H9 (cell line): ENCODE measurements at regions not wholly inside any gene's neighbourhood (a gene's known extent, or its start where the extent isn't known, plus 50 kb on each side); places are given as distances from the start of the nearest gene placed in this dataset.

ENCODE experiments used
- DNase-seq: peaks from one replicate; pipeline ENCODE4 v3.0.0-alpha.2; 2017
- H2AFZ ChIP-seq: one replicate; pipeline ENCODE4 v1.6.1; 2013; ENCODE audit warnings: mild to moderate bottlenecking, low read length, control low read depth, moderate library complexity
- H2AK5ac ChIP-seq: 2 replicates; pipeline ENCODE4 v1.6.1; 2013; ENCODE audit warnings: low read length, control low read depth, mixed read lengths; ENCODE audit not compliant: insufficient read length
- H2BK120ac ChIP-seq: one replicate; pipeline ENCODE4 v1.6.1; 2013; ENCODE audit warnings: low read depth, mild to moderate bottlenecking, low read length, control low read depth, inconsistent platforms; ENCODE audit not compliant: poor library complexity, severe bottlenecking
- H2BK12ac ChIP-seq: 2 replicates; pipeline ENCODE4 v1.6.1; 2013; ENCODE audit warnings: low read length, control low read depth, mixed read lengths, low read depth; ENCODE audit not compliant: insufficient read length
- H2BK15ac ChIP-seq: 2 replicates; pipeline ENCODE4 v1.6.1; 2013; ENCODE audit warnings: low read depth, low read length, control low read depth
- H2BK20ac ChIP-seq: one replicate; pipeline ENCODE4 v1.6.1; 2013; ENCODE audit warnings: low read depth, mild to moderate bottlenecking, low read length, control low read depth, inconsistent platforms; ENCODE audit not compliant: poor library complexity, severe bottlenecking
- H2BK5ac ChIP-seq: 2 replicates; pipeline ENCODE4 v1.6.1; 2013; ENCODE audit warnings: low read length, control low read depth, mixed read lengths; ENCODE audit not compliant: insufficient read length
- H3K14ac ChIP-seq: 2 replicates; pipeline ENCODE4 v1.6.1; 2013; ENCODE audit warnings: low read length, control low read depth; ENCODE audit not compliant: insufficient read depth
- H3K18ac ChIP-seq: 2 replicates; pipeline ENCODE4 v1.6.1; 2013; ENCODE audit warnings: low read depth, mild to moderate bottlenecking, mixed read lengths, low read length, control low read depth; ENCODE audit not compliant: insufficient read length
- H3K23ac ChIP-seq: 2 replicates; pipeline ENCODE4 v1.6.1; 2013; ENCODE audit warnings: low read length, control low read depth, mixed read lengths, low read depth; ENCODE audit not compliant: insufficient read length
- H3K23me2 ChIP-seq: 2 replicates; pipeline ENCODE4 v1.6.1; 2013; ENCODE audit warnings: low read depth, mild to moderate bottlenecking, mixed read lengths, low read length, control low read depth; ENCODE audit not compliant: insufficient read length, poor library complexity, severe bottlenecking
- H3K27ac ChIP-seq: 2 replicates; pipeline ENCODE4 v1.5.1; 2013; ENCODE audit warnings: low read length, control low read depth, mixed read lengths, low read depth; ENCODE audit not compliant: insufficient read length
- H3K27me3 ChIP-seq: 2 replicates; pipeline ENCODE4 v1.6.1; 2013; ENCODE audit warnings: low read length, control low read depth, inconsistent platforms; ENCODE audit not compliant: insufficient read depth
- H3K4ac ChIP-seq: 2 replicates; pipeline ENCODE4 v1.6.1; 2013; ENCODE audit warnings: low read depth, mild to moderate bottlenecking, control low read depth, inconsistent platforms, low read length, moderate library complexity
- H3K4me1 ChIP-seq: 2 replicates; pipeline ENCODE4 v1.6.1; 2013; ENCODE audit warnings: low read length, control low read depth, inconsistent platforms; ENCODE audit not compliant: insufficient read depth
- H3K4me2 ChIP-seq: 2 replicates; pipeline ENCODE4 v1.6.1; 2013; ENCODE audit warnings: low read length, control low read depth, mixed read lengths; ENCODE audit not compliant: insufficient read length, insufficient read depth
- H3K56ac ChIP-seq: 2 replicates; pipeline ENCODE4 v1.6.1; 2013; ENCODE audit warnings: low read depth, mild to moderate bottlenecking, mixed read lengths, low read length, control low read depth; ENCODE audit not compliant: insufficient read length
- H3K79me1 ChIP-seq: 2 replicates; pipeline ENCODE4 v1.6.1; 2013; ENCODE audit warnings: low read depth, mild to moderate bottlenecking, moderate library complexity, low read length, control low read depth, inconsistent platforms; ENCODE audit not compliant: insufficient read depth, poor library complexity, severe bottlenecking
- H3K79me2 ChIP-seq: 2 replicates; pipeline ENCODE4 v1.6.1; 2013; ENCODE audit warnings: low read length, control low read depth, inconsistent platforms; ENCODE audit not compliant: insufficient read depth
- H3K9ac ChIP-seq: 2 replicates; pipeline ENCODE4 v1.6.1; 2013; ENCODE audit warnings: low read length, control low read depth, mixed read lengths; ENCODE audit not compliant: insufficient read length; ENCODE audit errors: extremely low read depth
- H3K9me3 ChIP-seq: one replicate; pipeline ENCODE4 v1.6.1; 2013; ENCODE audit warnings: low read depth, low read length, inconsistent platforms; ENCODE audit not compliant: control insufficient read depth
- H3T11ph ChIP-seq: one replicate; pipeline ENCODE4 v1.6.1; 2013; ENCODE audit warnings: mild to moderate bottlenecking, low read length, control low read depth, inconsistent platforms
- H4K20me1 ChIP-seq: one replicate; pipeline ENCODE4 v1.6.1; 2013; ENCODE audit not compliant: control insufficient read depth, insufficient read length, insufficient read depth
- H4K5ac ChIP-seq: 2 replicates; pipeline ENCODE4 v1.6.1; 2013; ENCODE audit warnings: low read depth, mild to moderate bottlenecking, mixed read lengths, low read length, control low read depth; ENCODE audit not compliant: insufficient read length
- H4K8ac ChIP-seq: replicated peaks from 2 replicates; pipeline ENCODE4 v1.6.1; 2013; ENCODE audit warnings: low read length, control low read depth, mixed read lengths, low read depth; ENCODE audit not compliant: insufficient read length
- H4K91ac ChIP-seq: 2 replicates; pipeline ENCODE4 v1.6.1; 2013; ENCODE audit warnings: low read depth, mild to moderate bottlenecking, moderate library complexity, mixed read lengths, low read length, control low read depth; ENCODE audit not compliant: insufficient read length
- H3K27ac Mint-ChIP-seq, 3 experiments: 2 replicates in 2 of 3; 3 replicates in 1 of 3; pipeline ENCODE4 v1.8.0; 2020 to 2021; ENCODE audit warnings: mixed read lengths in 3 of 3, mild to moderate bottlenecking in 1 of 3, moderate library complexity in 1 of 3
- H3K27me3 Mint-ChIP-seq: 2 replicates; pipeline ENCODE4 v1.8.0; 2021; ENCODE audit warnings: low read depth, mild to moderate bottlenecking, moderate library complexity, mixed read lengths
- H3K36me3 Mint-ChIP-seq, 3 experiments: 2 replicates in 2 of 3; 3 replicates in 1 of 3; pipeline ENCODE4 v1.8.0; 2020 to 2021; ENCODE audit warnings: low read depth in 3 of 3, mixed read lengths in 3 of 3; ENCODE audit not compliant: insufficient read depth in 1 of 3
- H3K4me1 Mint-ChIP-seq, 2 experiments: 2 replicates each; pipeline ENCODE4 v1.8.0; 2020; ENCODE audit warnings: mixed read lengths in 2 of 2
- H3K4me3 Mint-ChIP-seq, 2 experiments: 2 replicates in 1 of 2; 3 replicates in 1 of 2; pipeline ENCODE4 v1.8.0; 2020 to 2021; ENCODE audit warnings: mild to moderate bottlenecking in 2 of 2, mixed read lengths in 2 of 2, moderate library complexity in 1 of 2
- H3K9me3 Mint-ChIP-seq, 2 experiments: 2 replicates in 1 of 2; 3 replicates in 1 of 2; pipeline ENCODE4 v1.8.0; 2020; ENCODE audit warnings: mild to moderate bottlenecking in 2 of 2, mixed read lengths in 2 of 2, moderate library complexity in 1 of 2
- CTCF ChIP-seq: fragments of 200-600 bp; sonication (generic); conservative IDR thresholded peaks from 3 replicates; pipeline ENCODE4 v1.8.0; 2021; ENCODE audit warnings: antibody characterized with exemption, mild to moderate bottlenecking
- WGBS: extraction: QIAGEN DNeasy Blood & Tissue Kit; methylation state at CpG from one replicate; pipeline ENCODE4 v1.1.7; 2013; ENCODE audit warnings: missing lambda C conversion rate, low lambda C conversion rate, mixed read lengths; ENCODE audit not compliant: insufficient read length; ENCODE audit errors: extremely low coverage; 5-methylcytosine and 5-hydroxymethylcytosine counted together

- peaks cover 3 to 10% of the 10 kb centered on the region in 2 experiments; a peak in 3 of 4 replicates for H3K4me1 Mint-ChIP-seq
- H2AFZ ChIP-seq = no peak overlapping the region
- H3K36me3 Mint-ChIP-seq = no peaks in the 10 kb centered on the region
- H3K27me3 Mint-ChIP-seq = no peaks in the 10 kb centered on the region
- H4K8ac ChIP-seq = no peak overlapping the region
- no peak overlapping the region for H2BK12ac ChIP-seq
- no peak overlapping the region for H2BK20ac ChIP-seq
- H3K14ac ChIP-seq = no peak overlapping the region
- H4K20me1 ChIP-seq = no peaks in the 10 kb centered on the region
- H3K23me2 ChIP-seq = no peaks in the 10 kb centered on the region
- TF ChIP-seq CTCF = no peak
- H3K4me3 Mint-ChIP-seq = no peak overlapping the region
- H3K4me1 ChIP-seq = no peaks in the 10 kb centered on the region; the same call in 1 of the 2 replicates
- no peak overlapping the region for H3K23ac ChIP-seq
- no peak overlapping the region for H3K9ac ChIP-seq
- no peaks in the 10 kb centered on the region for H3K27me3 ChIP-seq
- H2BK5ac ChIP-seq = no peak overlapping the region
- no peak overlapping the region for H3K27ac Mint-ChIP-seq
- no peak overlapping the region for H4K5ac ChIP-seq
- no peak overlapping the region for H2BK15ac ChIP-seq
- no peak overlapping the region for H2BK120ac ChIP-seq
- no peak for DNase-seq
- no peak overlapping the region for H4K91ac ChIP-seq
- no peak overlapping the region for H3K18ac ChIP-seq
- H2AK5ac ChIP-seq = no peak overlapping the region
- no peaks in the 10 kb centered on the region for H3K9me3 ChIP-seq
- no peaks in the 10 kb centered on the region for H3K9me3 Mint-ChIP-seq
- no peak overlapping the region for H3K4me2 ChIP-seq
- no peak overlapping the region for H3K56ac ChIP-seq
- H3K4ac ChIP-seq = no peak overlapping the region
- H3K79me2 ChIP-seq = no peaks in the 10 kb centered on the region
- WGBS = no CpG with 5 or more reads among the region's 1 CpG
- H3T11ph ChIP-seq = no peak overlapping the region
- H3K27ac ChIP-seq = no peak overlapping the region
- H3K79me1 ChIP-seq = no peaks in the 10 kb centered on the region
Measured at GRCh38 chr5:91638010-91638409, 254.9 kb upstream of the ARRDC3 start.
